HEK293 (cell line): ENCODE measurements at regions not wholly inside any gene's neighbourhood (a gene's known extent, or its start where the extent isn't known, plus 50 kb on each side); places are given as distances from the start of the nearest gene placed in this dataset.

Experiments used
- BCL11A ChIP-seq: fragments of 450-650 bp; formaldehyde crosslinking; IDR thresholded peaks from 2 replicates; pipeline ENCODE4 v1.5.1; 2016; ENCODE audit warnings: low read depth, missing biosample characterization, missing genetic modification characterization
- GLIS2 ChIP-seq: fragments of 450-650 bp; formaldehyde crosslinking; IDR thresholded peaks from 2 replicates; pipeline ENCODE4 v1.5.1; 2016; ENCODE audit warnings: missing biosample characterization, missing genetic modification characterization
- OSR2 ChIP-seq: fragments of 450-650 bp; formaldehyde crosslinking; IDR thresholded peaks from 2 replicates; pipeline ENCODE4 v1.5.1; 2016; ENCODE audit warnings: missing biosample characterization, missing genetic modification characterization
- SALL2 ChIP-seq: fragments of 450-650 bp; formaldehyde crosslinking; IDR thresholded peaks from 2 replicates; pipeline ENCODE4 v1.5.0; 2017; ENCODE audit warnings: missing biosample characterization, mild to moderate bottlenecking, missing genetic modification characterization, borderline replicate concordance
- YY2 ChIP-seq: fragments of 450-650 bp; formaldehyde crosslinking; IDR thresholded peaks from 2 replicates; pipeline ENCODE4 v1.5.1; 2016; ENCODE audit warnings: missing biosample characterization, missing genetic modification characterization
- ZFP3 ChIP-seq: fragments of 450-650 bp; formaldehyde crosslinking; IDR thresholded peaks from 2 replicates; pipeline ENCODE4 v1.5.1; 2016; ENCODE audit warnings: low read depth, missing biosample characterization, missing genetic modification characterization
- ZNF10 ChIP-seq: fragments of 450-650 bp; formaldehyde crosslinking; IDR thresholded peaks from 2 replicates; pipeline ENCODE4 v1.5.1; 2017; ENCODE audit warnings: missing biosample characterization, missing genetic modification characterization
- ZNF16 ChIP-seq: fragments of 450-650 bp; formaldehyde crosslinking; IDR thresholded peaks from 2 replicates; pipeline ENCODE4 v1.5.1; 2016; ENCODE audit warnings: low read depth, missing biosample characterization, missing genetic modification characterization
- ZNF214 ChIP-seq: fragments of 450-650 bp; formaldehyde crosslinking; IDR thresholded peaks from 2 replicates; pipeline ENCODE4 v1.5.1; 2017; ENCODE audit warnings: missing biosample characterization, mild to moderate bottlenecking, missing genetic modification characterization, borderline replicate concordance
- ZNF221 ChIP-seq: fragments of 450-650 bp; formaldehyde crosslinking; IDR thresholded peaks from 2 replicates; pipeline ENCODE4 v1.5.1; 2017; ENCODE audit warnings: missing biosample characterization, missing genetic modification characterization, borderline replicate concordance
- ZNF24 ChIP-seq: fragments of 450-650 bp; formaldehyde crosslinking; IDR thresholded peaks from 2 replicates; pipeline ENCODE4 v1.5.1; 2016; ENCODE audit warnings: missing biosample characterization, missing genetic modification characterization
- ZNF341 ChIP-seq: fragments of 450-650 bp; formaldehyde crosslinking; IDR thresholded peaks from 2 replicates; pipeline ENCODE4; 2016; ENCODE audit warnings: low read depth, missing biosample characterization, missing genetic modification characterization
- ZNF423 ChIP-seq: fragments of 450-650 bp; formaldehyde crosslinking; IDR thresholded peaks from 2 replicates; pipeline ENCODE4 v1.5.1; 2016; ENCODE audit warnings: missing biosample characterization, missing genetic modification characterization
- ZNF426 ChIP-seq: fragments of 450-650 bp; formaldehyde crosslinking; IDR thresholded peaks from 2 replicates; pipeline ENCODE4 v1.5.1; 2017; ENCODE audit warnings: missing biosample characterization, missing genetic modification characterization, mild to moderate bottlenecking, inconsistent platforms, moderate library complexity
- ZNF529 ChIP-seq: fragments of 450-650 bp; formaldehyde crosslinking; IDR thresholded peaks from 2 replicates; pipeline ENCODE4 v1.5.1; 2017; ENCODE audit warnings: missing genetic modification characterization, missing biosample characterization; ENCODE audit not compliant: insufficient replicate concordance
- ZNF558 ChIP-seq: fragments of 450-650 bp; formaldehyde crosslinking; IDR thresholded peaks from 2 replicates; pipeline ENCODE4 v1.5.1; 2016; ENCODE audit warnings: missing biosample characterization, missing genetic modification characterization
- ZNF571 ChIP-seq: fragments of 450-650 bp; formaldehyde crosslinking; IDR thresholded peaks from 2 replicates; pipeline ENCODE4 v1.5.0; 2017; ENCODE audit warnings: missing biosample characterization, missing genetic modification characterization
- ZNF76 ChIP-seq: fragments of 450-650 bp; formaldehyde crosslinking; IDR thresholded peaks from 2 replicates; pipeline ENCODE4; 2016; ENCODE audit warnings: low read depth, missing biosample characterization, missing genetic modification characterization, borderline replicate concordance
- ZNF776 ChIP-seq: fragments of 450-650 bp; formaldehyde crosslinking; IDR thresholded peaks from 2 replicates; pipeline ENCODE4 v1.5.0; 2017; ENCODE audit warnings: missing biosample characterization, missing genetic modification characterization, borderline replicate concordance
- ZNF785 ChIP-seq: fragments of 450-650 bp; formaldehyde crosslinking; IDR thresholded peaks from 2 replicates; pipeline ENCODE4 v1.5.1; 2016; ENCODE audit warnings: missing biosample characterization, missing genetic modification characterization
- ZNF843 ChIP-seq: fragments of 450-650 bp; formaldehyde crosslinking; IDR thresholded peaks from 2 replicates; pipeline ENCODE4 v1.5.1; 2016; ENCODE audit warnings: missing biosample characterization, missing genetic modification characterization
- TF ChIP-seq, protein P1 (sequence below): fragments of 450-650 bp; formaldehyde crosslinking; IDR thresholded peaks from 2 replicates; pipeline ENCODE4 v1.5.1; 2016; ENCODE audit warnings: missing biosample characterization, missing genetic modification characterization, borderline replicate concordance
- TF ChIP-seq, protein P2 (sequence below): fragments of 450-650 bp; formaldehyde crosslinking; IDR thresholded peaks from 2 replicates; pipeline ENCODE4 v1.5.1; 2017; ENCODE audit warnings: missing biosample characterization, mild to moderate bottlenecking, missing genetic modification characterization, moderate library complexity
- TF ChIP-seq, protein P3 (sequence below): fragments of 450-650 bp; formaldehyde crosslinking; IDR thresholded peaks from 2 replicates; pipeline ENCODE4 v1.5.1; 2016; ENCODE audit warnings: missing biosample characterization, missing genetic modification characterization
- TF ChIP-seq, protein P4 (sequence below): fragments of 450-650 bp; formaldehyde crosslinking; IDR thresholded peaks from 2 replicates; pipeline ENCODE4 v1.5.1; 2016; ENCODE audit warnings: missing biosample characterization, missing genetic modification characterization
- TF ChIP-seq, protein P5 (sequence below): fragments of 450-650 bp; formaldehyde crosslinking; IDR thresholded peaks from 2 replicates; pipeline ENCODE4 v1.5.1; 2017; ENCODE audit warnings: missing biosample characterization, missing genetic modification characterization
- TF ChIP-seq, protein P6 (sequence below): fragments of 450-650 bp; formaldehyde crosslinking; IDR thresholded peaks from 2 replicates; pipeline ENCODE4 v1.5.1; 2016; ENCODE audit warnings: missing biosample characterization, missing genetic modification characterization

DNA sequence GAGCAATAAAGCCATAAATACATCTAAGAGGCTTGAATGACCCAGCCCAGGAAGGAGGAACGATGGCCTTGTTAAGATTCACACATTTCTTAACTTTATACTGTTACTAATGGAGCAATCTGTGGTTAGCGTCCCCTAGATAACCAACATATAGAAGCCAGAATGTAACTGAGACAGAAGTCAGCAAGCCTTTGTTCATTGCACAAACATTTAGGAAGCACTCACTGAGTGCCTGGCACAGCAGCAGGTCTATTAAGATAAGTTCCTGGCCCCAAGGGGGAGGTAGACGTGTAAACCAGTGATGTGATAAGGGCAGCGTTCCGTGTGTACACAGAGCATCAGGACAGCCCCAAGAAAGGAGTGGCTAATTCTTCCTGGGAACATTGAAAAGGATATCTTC lies 63.6 kb upstream of the ATL2 start (continued):
- TF ChIP-seq ZNF558 (no peak; the same call in 1 of the 2 replicates), SALL2 (tag by site-specific recombination) (no peak), ZFP3 (no peak; the same call in 1 of the 2 replicates), ZNF785 (tag by site-specific recombination) (no peak), OSR2 (tag by site-specific recombination) (peak; percentile 100), ZNF843 (tag by site-specific recombination) (peak; percentile 99), ZNF214 (no peak), ZNF10 (tag by site-specific recombination) (peak; percentile 65; the same call in 1 of the 2 replicates), ZNF423 (tag by site-specific recombination) (peak; percentile 73; the same call in 1 of the 2 replicates), ZNF529 (no peak), ZNF426 (tag by site-specific recombination) (no peak), ZNF76 (tag by site-specific recombination) (no peak), GLIS2 (tag by site-specific recombination) (no peak), ZNF776 (tag by site-specific recombination) (no peak), ZNF16 (tag by site-specific recombination) (no peak), BCL11A (tag by site-specific recombination) (no peak), ZNF221 (tag by site-specific recombination) (no peak), ZNF341 (tag by site-specific recombination) (peak; percentile 62; the same call in 1 of the 2 replicates), YY2 (tag by site-specific recombination) (no peak), ZNF24 (tag by site-specific recombination) (peak; percentile 95), ZNF571 (tag by site-specific recombination) (no peak)
- TF ChIP-seq, protein P1, sequence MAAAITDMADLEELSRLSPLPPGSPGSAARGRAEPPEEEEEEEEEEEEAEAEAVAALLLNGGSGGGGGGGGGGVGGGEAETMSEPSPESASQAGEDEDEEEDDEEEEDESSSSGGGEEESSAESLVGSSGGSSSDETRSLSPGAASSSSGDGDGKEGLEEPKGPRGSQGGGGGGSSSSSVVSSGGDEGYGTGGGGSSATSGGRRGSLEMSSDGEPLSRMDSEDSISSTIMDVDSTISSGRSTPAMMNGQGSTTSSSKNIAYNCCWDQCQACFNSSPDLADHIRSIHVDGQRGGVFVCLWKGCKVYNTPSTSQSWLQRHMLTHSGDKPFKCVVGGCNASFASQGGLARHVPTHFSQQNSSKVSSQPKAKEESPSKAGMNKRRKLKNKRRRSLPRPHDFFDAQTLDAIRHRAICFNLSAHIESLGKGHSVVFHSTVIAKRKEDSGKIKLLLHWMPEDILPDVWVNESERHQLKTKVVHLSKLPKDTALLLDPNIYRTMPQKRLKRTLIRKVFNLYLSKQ (tag by site-specific recombination) = no peak
- TF ChIP-seq, protein P2, sequence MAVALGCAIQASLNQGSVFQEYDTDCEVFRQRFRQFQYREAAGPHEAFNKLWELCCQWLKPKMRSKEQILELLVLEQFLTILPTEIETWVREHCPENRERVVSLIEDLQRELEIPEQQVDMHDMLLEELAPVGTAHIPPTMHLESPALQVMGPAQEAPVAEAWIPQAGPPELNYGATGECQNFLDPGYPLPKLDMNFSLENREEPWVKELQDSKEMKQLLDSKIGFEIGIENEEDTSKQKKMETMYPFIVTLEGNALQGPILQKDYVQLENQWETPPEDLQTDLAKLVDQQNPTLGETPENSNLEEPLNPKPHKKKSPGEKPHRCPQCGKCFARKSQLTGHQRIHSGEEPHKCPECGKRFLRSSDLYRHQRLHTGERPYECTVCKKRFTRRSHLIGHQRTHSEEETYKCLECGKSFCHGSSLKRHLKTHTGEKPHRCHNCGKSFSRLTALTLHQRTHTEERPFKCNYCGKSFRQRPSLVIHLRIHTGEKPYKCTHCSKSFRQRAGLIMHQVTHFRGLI = peak; percentile 62; the same call in 1 of the 2 replicates
- TF ChIP-seq, protein P3, sequence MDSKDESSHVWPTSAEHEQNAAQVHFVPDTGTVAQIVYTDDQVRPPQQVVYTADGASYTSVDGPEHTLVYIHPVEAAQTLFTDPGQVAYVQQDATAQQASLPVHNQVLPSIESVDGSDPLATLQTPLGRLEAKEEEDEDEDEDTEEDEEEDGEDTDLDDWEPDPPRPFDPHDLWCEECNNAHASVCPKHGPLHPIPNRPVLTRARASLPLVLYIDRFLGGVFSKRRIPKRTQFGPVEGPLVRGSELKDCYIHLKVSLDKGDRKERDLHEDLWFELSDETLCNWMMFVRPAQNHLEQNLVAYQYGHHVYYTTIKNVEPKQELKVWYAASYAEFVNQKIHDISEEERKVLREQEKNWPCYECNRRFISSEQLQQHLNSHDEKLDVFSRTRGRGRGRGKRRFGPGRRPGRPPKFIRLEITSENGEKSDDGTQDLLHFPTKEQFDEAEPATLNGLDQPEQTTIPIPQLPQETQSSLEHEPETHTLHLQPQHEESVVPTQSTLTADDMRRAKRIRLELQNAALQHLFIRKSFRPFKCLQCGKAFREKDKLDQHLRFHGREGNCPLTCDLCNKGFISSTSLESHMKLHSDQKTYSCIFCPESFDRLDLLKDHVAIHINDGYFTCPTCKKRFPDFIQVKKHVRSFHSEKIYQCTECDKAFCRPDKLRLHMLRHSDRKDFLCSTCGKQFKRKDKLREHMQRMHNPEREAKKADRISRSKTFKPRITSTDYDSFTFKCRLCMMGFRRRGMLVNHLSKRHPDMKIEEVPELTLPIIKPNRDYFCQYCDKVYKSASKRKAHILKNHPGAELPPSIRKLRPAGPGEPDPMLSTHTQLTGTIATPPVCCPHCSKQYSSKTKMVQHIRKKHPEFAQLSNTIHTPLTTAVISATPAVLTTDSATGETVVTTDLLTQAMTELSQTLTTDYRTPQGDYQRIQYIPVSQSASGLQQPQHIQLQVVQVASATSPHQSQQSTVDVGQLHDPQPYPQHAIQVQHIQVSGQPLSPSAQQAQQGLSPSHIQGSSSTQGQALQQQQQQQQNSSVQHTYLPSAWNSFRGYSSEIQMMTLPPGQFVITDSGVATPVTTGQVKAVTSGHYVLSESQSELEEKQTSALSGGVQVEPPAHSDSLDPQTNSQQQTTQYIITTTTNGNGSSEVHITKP = peak; percentile 93
- TF ChIP-seq, protein P4, sequence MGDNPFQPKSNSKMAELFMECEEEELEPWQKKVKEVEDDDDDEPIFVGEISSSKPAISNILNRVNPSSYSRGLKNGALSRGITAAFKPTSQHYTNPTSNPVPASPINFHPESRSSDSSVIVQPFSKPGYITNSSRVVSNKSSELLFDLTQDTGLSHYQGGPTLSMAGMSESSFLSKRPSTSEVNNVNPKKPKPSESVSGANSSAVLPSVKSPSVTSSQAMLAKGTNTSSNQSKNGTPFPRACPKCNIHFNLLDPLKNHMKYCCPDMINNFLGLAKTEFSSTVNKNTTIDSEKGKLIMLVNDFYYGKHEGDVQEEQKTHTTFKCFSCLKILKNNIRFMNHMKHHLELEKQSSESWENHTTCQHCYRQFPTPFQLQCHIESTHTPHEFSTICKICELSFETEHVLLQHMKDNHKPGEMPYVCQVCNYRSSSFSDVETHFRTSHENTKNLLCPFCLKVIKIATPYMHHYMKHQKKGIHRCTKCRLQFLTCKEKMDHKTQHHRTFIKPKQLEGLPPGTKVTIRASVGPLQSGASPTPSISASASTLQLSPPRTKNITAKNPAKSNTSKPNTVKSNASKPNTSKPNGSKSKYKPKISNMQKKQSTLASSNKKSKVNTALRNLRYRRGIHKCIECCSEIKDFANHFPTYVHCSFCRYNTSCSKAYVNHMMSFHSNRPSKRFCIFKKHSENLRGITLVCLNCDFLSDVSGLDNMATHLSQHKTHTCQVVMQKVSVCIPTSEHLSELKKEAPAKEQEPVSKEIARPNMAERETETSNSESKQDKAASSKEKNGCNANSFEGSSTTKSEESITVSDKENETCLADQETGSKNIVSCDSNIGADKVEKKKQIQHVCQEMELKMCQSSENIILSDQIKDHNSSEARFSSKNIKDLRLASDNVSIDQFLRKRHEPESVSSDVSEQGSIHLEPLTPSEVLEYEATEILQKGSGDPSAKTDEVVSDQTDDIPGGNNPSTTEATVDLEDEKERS = no peak
- TF ChIP-seq, protein P5, sequence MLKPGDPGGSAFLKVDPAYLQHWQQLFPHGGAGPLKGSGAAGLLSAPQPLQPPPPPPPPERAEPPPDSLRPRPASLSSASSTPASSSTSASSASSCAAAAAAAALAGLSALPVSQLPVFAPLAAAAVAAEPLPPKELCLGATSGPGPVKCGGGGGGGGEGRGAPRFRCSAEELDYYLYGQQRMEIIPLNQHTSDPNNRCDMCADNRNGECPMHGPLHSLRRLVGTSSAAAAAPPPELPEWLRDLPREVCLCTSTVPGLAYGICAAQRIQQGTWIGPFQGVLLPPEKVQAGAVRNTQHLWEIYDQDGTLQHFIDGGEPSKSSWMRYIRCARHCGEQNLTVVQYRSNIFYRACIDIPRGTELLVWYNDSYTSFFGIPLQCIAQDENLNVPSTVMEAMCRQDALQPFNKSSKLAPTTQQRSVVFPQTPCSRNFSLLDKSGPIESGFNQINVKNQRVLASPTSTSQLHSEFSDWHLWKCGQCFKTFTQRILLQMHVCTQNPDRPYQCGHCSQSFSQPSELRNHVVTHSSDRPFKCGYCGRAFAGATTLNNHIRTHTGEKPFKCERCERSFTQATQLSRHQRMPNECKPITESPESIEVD (tag by site-specific recombination) = peak; percentile 86
- TF ChIP-seq, protein P6, sequence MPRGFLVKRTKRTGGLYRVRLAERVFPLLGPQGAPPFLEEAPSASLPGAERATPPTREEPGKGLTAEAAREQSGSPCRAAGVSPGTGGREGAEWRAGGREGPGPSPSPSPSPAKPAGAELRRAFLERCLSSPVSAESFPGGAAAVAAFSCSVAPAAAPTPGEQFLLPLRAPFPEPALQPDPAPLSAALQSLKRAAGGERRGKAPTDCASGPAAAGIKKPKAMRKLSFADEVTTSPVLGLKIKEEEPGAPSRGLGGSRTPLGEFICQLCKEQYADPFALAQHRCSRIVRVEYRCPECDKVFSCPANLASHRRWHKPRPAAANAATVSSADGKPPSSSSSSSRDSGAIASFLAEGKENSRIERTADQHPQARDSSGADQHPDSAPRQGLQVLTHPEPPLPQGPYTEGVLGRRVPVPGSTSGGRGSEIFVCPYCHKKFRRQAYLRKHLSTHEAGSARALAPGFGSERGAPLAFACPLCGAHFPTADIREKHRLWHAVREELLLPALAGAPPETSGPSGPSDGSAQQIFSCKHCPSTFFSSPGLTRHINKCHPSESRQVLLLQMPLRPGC = peak; percentile 80; the same call in 1 of the 2 replicates
